Smooth muscle cell (in vitro differentiated cells): ENCODE measurements at regions not wholly inside any gene's neighbourhood (a gene's known extent, or its start where the extent isn't known, plus 50 kb on each side); places are given as distances from the start of the nearest gene placed in this dataset.
"Not testable (repeated sequence)": the region's sequence is repeated elsewhere in the genome, so short reads cannot be mapped to it uniquely, and the experiment has no call there.

Source experiments
- DNase-seq: peaks from one replicate; lab custom pipeline; 2025; ENCODE audit not compliant: unreplicated experiment; lab: John Stamatoyannopoulos, UW
- H2AFZ ChIP-seq: fragments of 200-600 bp; sonication (generic); 2 replicates; pipeline ENCODE4 v1.6.0; 2016; ENCODE audit warnings: antibody characterized with exemption, low read depth, mild to moderate bottlenecking
- H3F3A ChIP-seq: fragments of 200-600 bp; sonication (generic); 2 replicates; pipeline ENCODE4 v1.6.0; 2017; ENCODE audit warnings: antibody characterized with exemption, low read depth
- H3K27ac ChIP-seq: fragments of 200-600 bp; sonication (generic); 2 replicates; pipeline ENCODE4 v1.5.1; 2016; ENCODE audit warnings: low read depth, mild to moderate bottlenecking
- H3K27me3 ChIP-seq: fragments of 200-600 bp; sonication (generic); 2 replicates; pipeline ENCODE4 v1.6.1; 2016; ENCODE audit warnings: low read depth, mild to moderate bottlenecking
- H3K36me3 ChIP-seq: fragments of 200-600 bp; sonication (generic); 2 replicates; pipeline ENCODE4 v1.5.1; 2016; ENCODE audit warnings: low read depth
- H3K4me1 ChIP-seq: fragments of 200-600 bp; sonication (generic); 2 replicates; pipeline ENCODE4 v1.5.1; 2016; ENCODE audit warnings: low read depth
- H3K4me2 ChIP-seq: fragments of 200-600 bp; sonication (generic); 2 replicates; pipeline ENCODE4 v1.6.0; 2016; ENCODE audit warnings: mild to moderate bottlenecking
- H3K4me3 ChIP-seq: fragments of 200-600 bp; sonication (generic); 2 replicates; pipeline ENCODE4 v1.5.1; 2016; ENCODE audit warnings: mild to moderate bottlenecking
- H3K79me2 ChIP-seq: fragments of 200-600 bp; sonication (generic); 2 replicates; pipeline ENCODE4 v1.6.0; 2016; ENCODE audit warnings: low read depth, mild to moderate bottlenecking
- H3K9ac ChIP-seq: fragments of 200-600 bp; sonication (generic); 2 replicates; pipeline ENCODE4 v1.6.0; 2016; ENCODE audit warnings: low read depth
- H3K9me3 ChIP-seq: fragments of 200-600 bp; sonication (generic); replicated peaks from 2 replicates; pipeline ENCODE4 v1.5.1; 2016; ENCODE audit warnings: low read depth
- H4K20me1 ChIP-seq: fragments of 200-600 bp; sonication (generic); 2 replicates; pipeline ENCODE4 v1.6.0; 2016; ENCODE audit warnings: low read depth
- CTCF ChIP-seq: fragments of 200-600 bp; sonication (generic); IDR thresholded peaks from 2 replicates; pipeline ENCODE4 v1.5.1; 2017; ENCODE audit warnings: borderline replicate concordance, mild to moderate bottlenecking, antibody characterized with exemption; ENCODE audit not compliant: insufficient read depth, poor library complexity, severe bottlenecking
- WGBS: methylation state at CpG from one replicate; pipeline ENCODE4 v1.1.7; 2016; ENCODE audit warnings: low lambda C conversion rate; 5-methylcytosine and 5-hydroxymethylcytosine counted together

- 82% methylated on average over 1 of the region's 1 CpG for WGBS
- no peaks in the 10 kb centered on the region for H3K4me1 ChIP-seq
- H3K27ac ChIP-seq, result peak overlapping the region; percentile 48
These were observed 579.7 kb upstream of the RAG2 start for GRCh38 chr11:37177721-37178120.

GRCh38 chr11:37171451-37171850 is 573.4 kb upstream of the RAG2 start:
- Histone ChIP-seq H3K4me1 (no peaks in the 10 kb centered on the region), H3K27ac (no peak overlapping the region), H4K20me1 (no peaks in the 10 kb centered on the region), H3K9me3 (no peaks in the 10 kb centered on the region), H3K4me2 (no peak overlapping the region), H3K4me3 (no peak overlapping the region), H2AFZ (no peak overlapping the region), H3F3A (no peaks in the 10 kb centered on the region), H3K9ac (no peak overlapping the region), H3K36me3 (no peaks in the 10 kb centered on the region), H3K79me2 (no peaks in the 10 kb centered on the region), H3K27me3 (no peaks in the 10 kb centered on the region)
- 59% methylated on average over 2 of the region's 2 CpGs for WGBS
- DNase-seq, result no peak
- no peak for TF ChIP-seq CTCF

More at GRCh38 chr11:37177721-37178120, 579.7 kb upstream of the RAG2 start:
- TF ChIP-seq CTCF, result no peak
- no peak overlapping the region for H3K4me3 ChIP-seq
- H4K20me1 ChIP-seq, result no peaks in the 10 kb centered on the region
- H3K36me3 ChIP-seq, result no peaks in the 10 kb centered on the region
- no peak overlapping the region for H3K9ac ChIP-seq
- no peak overlapping the region for H2AFZ ChIP-seq
- no peaks in the 10 kb centered on the region for H3K9me3 ChIP-seq
- H3K79me2 ChIP-seq, result no peaks in the 10 kb centered on the region
- H3K27me3 ChIP-seq, result no peaks in the 10 kb centered on the region
- DNase-seq, result no peak
- no peaks in the 10 kb centered on the region for H3F3A ChIP-seq
- H3K4me2 ChIP-seq, result no peak overlapping the region

- H4K20me1 ChIP-seq, result no peaks in the 10 kb centered on the region
- no peak overlapping the region for H2AFZ ChIP-seq
- H3K79me2 ChIP-seq, result no peaks in the 10 kb centered on the region
- H3K27me3 ChIP-seq, result no peaks in the 10 kb centered on the region
- H3K4me2 ChIP-seq, result no peak overlapping the region
- no peak for TF ChIP-seq CTCF
- H3K27ac ChIP-seq, result no peak overlapping the region
- H3K4me3 ChIP-seq, result no peak overlapping the region
- no peaks in the 10 kb centered on the region for H3K36me3 ChIP-seq
- H3K9me3 ChIP-seq, result no peaks in the 10 kb centered on the region
- DNase-seq, result no peak
- no peaks in the 10 kb centered on the region for H3K4me1 ChIP-seq
- H3K9ac ChIP-seq, result no peak overlapping the region
- H3F3A ChIP-seq, result no peaks in the 10 kb centered on the region
These were observed 572.3 kb upstream of the RAG2 start for GRCh38 chr11:37170311-37170710.

GRCh38 chr11:37145434-37145833 is 547.4 kb upstream of the RAG2 start:
- 76% methylated on average over 1 of the region's 1 CpG for WGBS
- not testable (repeated sequence) for DNase-seq, H2AFZ ChIP-seq

More at GRCh38 chr11:37145434-37145833, 547.4 kb upstream of the RAG2 start:
- H3K4me2 ChIP-seq, H3K9me3 ChIP-seq, H3K79me2 ChIP-seq, H4K20me1 ChIP-seq, H3F3A ChIP-seq, H3K36me3 ChIP-seq, H3K27ac ChIP-seq, H3K9ac ChIP-seq, H3K27me3 ChIP-seq, H3K4me1 ChIP-seq, H3K4me3 ChIP-seq: not testable (repeated sequence)
